ENCODE measurements at regions not wholly inside any gene's neighbourhood (a gene's known extent, or its start where the extent isn't known, plus 50 kb on each side); places are given as distances from the start of the nearest gene placed in this dataset.

DNA sequence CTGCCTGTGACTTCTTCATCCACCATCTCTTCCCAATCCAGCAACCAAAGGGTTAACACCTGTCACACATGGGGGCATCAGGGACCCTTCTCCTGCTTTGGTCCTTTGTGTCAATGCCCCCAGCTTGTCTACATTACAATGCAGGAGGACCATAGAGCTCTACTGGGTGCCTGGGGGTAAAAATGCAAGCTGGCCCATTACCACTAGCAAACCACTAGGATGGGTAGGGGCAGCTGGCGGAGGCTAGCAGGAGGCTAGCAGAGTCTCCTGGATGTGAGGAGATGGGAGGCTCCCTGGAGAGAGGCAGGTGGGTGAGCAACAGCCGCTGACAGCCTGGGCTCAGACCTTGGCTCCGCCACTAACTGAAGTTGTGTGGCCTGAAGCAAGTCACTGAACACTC is 153.4 kb upstream of the SKOR2 start:
- TF ChIP-seq, protein P1, sequence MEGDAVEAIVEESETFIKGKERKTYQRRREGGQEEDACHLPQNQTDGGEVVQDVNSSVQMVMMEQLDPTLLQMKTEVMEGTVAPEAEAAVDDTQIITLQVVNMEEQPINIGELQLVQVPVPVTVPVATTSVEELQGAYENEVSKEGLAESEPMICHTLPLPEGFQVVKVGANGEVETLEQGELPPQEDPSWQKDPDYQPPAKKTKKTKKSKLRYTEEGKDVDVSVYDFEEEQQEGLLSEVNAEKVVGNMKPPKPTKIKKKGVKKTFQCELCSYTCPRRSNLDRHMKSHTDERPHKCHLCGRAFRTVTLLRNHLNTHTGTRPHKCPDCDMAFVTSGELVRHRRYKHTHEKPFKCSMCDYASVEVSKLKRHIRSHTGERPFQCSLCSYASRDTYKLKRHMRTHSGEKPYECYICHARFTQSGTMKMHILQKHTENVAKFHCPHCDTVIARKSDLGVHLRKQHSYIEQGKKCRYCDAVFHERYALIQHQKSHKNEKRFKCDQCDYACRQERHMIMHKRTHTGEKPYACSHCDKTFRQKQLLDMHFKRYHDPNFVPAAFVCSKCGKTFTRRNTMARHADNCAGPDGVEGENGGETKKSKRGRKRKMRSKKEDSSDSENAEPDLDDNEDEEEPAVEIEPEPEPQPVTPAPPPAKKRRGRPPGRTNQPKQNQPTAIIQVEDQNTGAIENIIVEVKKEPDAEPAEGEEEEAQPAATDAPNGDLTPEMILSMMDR (IDR thresholded peaks at IDR 0.05), result no peak
- TF ChIP-seq FOXJ3 (CRISPR knock-in tag; IDR thresholded peaks at IDR 0.05), result no peak
- no peak for TF ChIP-seq FOSL2 (IDR thresholded peaks at IDR 0.05; ENCODE audit: borderline replicate concordance, low read depth)
- TF ChIP-seq TCF12 (IDR thresholded peaks at IDR 0.05), result no peak

Measured in SK-N-SH (cell line).